ENCODE measurements at regions not wholly inside any gene's neighbourhood (a gene's known extent, or its start where the extent isn't known, plus 50 kb on each side); places are given as distances from the start of the nearest gene placed in this dataset.
A peak's percentile ranks its signal among the peaks of the same experiment; 100 is the strongest.
"Not testable (repeated sequence)": the region's sequence is repeated elsewhere in the genome, so short reads cannot be mapped to it uniquely, and the experiment has no call there.

GRCh38 chr12:85425349-85425612, 145.3 kb downstream of the ALX1 start:
- WGBS, 2 experiments (ENCODE audit: insufficient coverage in 1 of 2, insufficient read length in 1 of 2) = 38% methylated on average over 1 of the region's 1 CpG; no CpG with 5 or more reads in 1 of the 2 experiments
- Histone ChIP-seq H3K27ac (ENCODE audit: low read depth, low read length) (no peak overlapping the region), H3K9ac (ENCODE audit: extremely low read depth, low read length, poor library complexity, severe bottlenecking) (no peak overlapping the region), H3K36me3 (ENCODE audit: control insufficient read depth, insufficient read depth, low read length) (no peaks in the 10 kb centered on the region), H3K27me3 (ENCODE audit: control insufficient read depth, insufficient read depth, low read length, poor library complexity, severe bottlenecking) (no peaks in the 10 kb centered on the region), H3K4me1 (ENCODE audit: control insufficient read depth, insufficient read depth, low read length) (no peaks in the 10 kb centered on the region), H3K9me3 (ENCODE audit: control insufficient read depth, low read length) (no peaks in the 10 kb centered on the region), H3K4me3 (ENCODE audit: low read length) (no peak overlapping the region)
- no peak overlapping the region for H3K27ac Mint-ChIP-seq
- H3K4me3 Mint-ChIP-seq = no peak overlapping the region
- no peaks in the 10 kb centered on the region for H3K9me3 Mint-ChIP-seq
- peaks cover 6% of the 10 kb centered on the region for H3K27me3 Mint-ChIP-seq (ENCODE audit: insufficient read depth)
- DNase-seq = no peak
- no peak for TF ChIP-seq CTCF (conservative IDR thresholded peaks at IDR 0.05)
- no peaks in the 10 kb centered on the region for H3K36me3 Mint-ChIP-seq (ENCODE audit: low read depth)
- H3K4me1 Mint-ChIP-seq = peaks cover 5% of the 10 kb centered on the region

DNA sequence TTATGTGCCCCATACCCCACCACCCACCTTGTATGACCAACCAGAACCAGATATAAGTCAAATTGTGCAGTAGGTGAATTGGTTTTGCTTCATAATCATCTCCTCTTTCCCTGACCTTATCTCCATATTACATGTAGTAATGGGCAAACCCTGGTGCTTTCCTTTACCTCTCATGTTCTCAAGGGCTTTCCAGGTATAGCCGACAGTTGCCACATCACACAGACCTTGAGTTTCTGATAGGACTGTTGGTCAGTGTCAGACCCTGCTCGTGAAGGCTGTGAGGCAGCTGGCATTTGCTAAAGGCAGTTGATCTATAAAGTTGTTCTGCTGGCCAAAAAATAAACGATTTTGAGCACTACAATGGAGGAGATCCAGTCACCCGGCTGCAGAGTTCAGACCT, 145.9 kb downstream of the ALX1 start:
- no peak overlapping the region for H3K4me3 ChIP-seq (ENCODE audit: low read length)
- H3K9me3 ChIP-seq (ENCODE audit: control insufficient read depth, low read length) = no peaks in the 10 kb centered on the region
- peaks cover 5% of the 10 kb centered on the region for H3K4me1 Mint-ChIP-seq
- H3K9ac ChIP-seq (ENCODE audit: extremely low read depth, low read length, poor library complexity, severe bottlenecking) = no peak overlapping the region
- H3K27ac ChIP-seq (ENCODE audit: low read depth, low read length) = no peak overlapping the region
- H3K36me3 ChIP-seq (ENCODE audit: control insufficient read depth, insufficient read depth, low read length) = no peaks in the 10 kb centered on the region
- no peaks in the 10 kb centered on the region for H3K9me3 Mint-ChIP-seq
- H3K36me3 Mint-ChIP-seq (ENCODE audit: low read depth) = no peaks in the 10 kb centered on the region
- H3K4me3 Mint-ChIP-seq = no peak overlapping the region
- H3K27me3 ChIP-seq (ENCODE audit: control insufficient read depth, insufficient read depth, low read length, poor library complexity, severe bottlenecking) = no peaks in the 10 kb centered on the region
- DNase-seq = no peak
- H3K27ac Mint-ChIP-seq = no peak overlapping the region
- 93 to 96% methylated on average over 4 of the region's 4 CpGs for WGBS, 2 experiments (ENCODE audit: insufficient coverage in 1 of 2, insufficient read length in 1 of 2)
- no peak for TF ChIP-seq CTCF (conservative IDR thresholded peaks at IDR 0.05)
- H3K4me1 ChIP-seq (ENCODE audit: control insufficient read depth, insufficient read depth, low read length) = no peaks in the 10 kb centered on the region
- peaks cover 6% of the 10 kb centered on the region for H3K27me3 Mint-ChIP-seq (ENCODE audit: insufficient read depth)

- H3K4me3 ChIP-seq (ENCODE audit: low read length); H3K4me1 Mint-ChIP-seq; H3K36me3 ChIP-seq (ENCODE audit: control insufficient read depth, insufficient read depth, low read length); DNase-seq; H3K27me3 Mint-ChIP-seq (ENCODE audit: insufficient read depth); H3K27ac Mint-ChIP-seq; H3K27me3 ChIP-seq (ENCODE audit: control insufficient read depth, insufficient read depth, low read length, poor library complexity, severe bottlenecking); H3K4me1 ChIP-seq (ENCODE audit: control insufficient read depth, insufficient read depth, low read length); H3K4me3 Mint-ChIP-seq; H3K36me3 Mint-ChIP-seq (ENCODE audit: low read depth); H3K9me3 ChIP-seq (ENCODE audit: control insufficient read depth, low read length); H3K27ac ChIP-seq (ENCODE audit: low read depth, low read length); H3K9ac ChIP-seq (ENCODE audit: extremely low read depth, low read length, poor library complexity, severe bottlenecking): not testable (repeated sequence)
- H3K9me3 Mint-ChIP-seq = peaks cover 15% of the 10 kb centered on the region
Measured at GRCh38 chr12:85433148-85433547, 153.1 kb downstream of the ALX1 start.

DNA sequence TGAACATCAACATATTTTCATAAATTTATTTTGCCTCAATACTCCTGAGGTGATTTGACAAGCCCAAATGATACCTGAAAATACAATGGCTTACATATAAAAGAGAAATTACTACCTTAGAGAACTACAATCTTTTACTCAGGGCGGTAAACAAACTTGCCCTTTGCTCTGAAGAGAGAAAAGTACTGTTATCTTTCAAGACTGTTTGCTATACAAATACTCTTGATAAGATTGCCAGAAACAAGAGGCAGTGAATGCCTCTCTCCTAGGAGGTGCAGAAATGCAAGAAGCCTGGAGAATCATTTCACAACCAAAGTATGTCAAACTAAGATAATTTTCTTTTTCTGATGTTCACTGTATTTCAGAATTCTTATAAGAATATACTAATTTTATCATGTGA, 160.3 kb downstream of the ALX1 start:
- 57% methylated on average over 1 of the region's 1 CpG; no CpG with 5 or more reads in 1 of the 2 experiments for WGBS, 2 experiments (ENCODE audit: insufficient coverage in 1 of 2, insufficient read length in 1 of 2)
- DNase-seq = no peak
- H3K9me3 Mint-ChIP-seq = peaks cover 13% of the 10 kb centered on the region
- H3K27ac ChIP-seq (ENCODE audit: low read depth, low read length) = no peak overlapping the region
- H3K4me1 ChIP-seq (ENCODE audit: control insufficient read depth, insufficient read depth, low read length) = peaks cover 7% of the 10 kb centered on the region
- H3K9ac ChIP-seq (ENCODE audit: extremely low read depth, low read length, poor library complexity, severe bottlenecking) = no peak overlapping the region
- no peaks in the 10 kb centered on the region for H3K36me3 Mint-ChIP-seq (ENCODE audit: low read depth)
- no peak for TF ChIP-seq CTCF (conservative IDR thresholded peaks at IDR 0.05)
- H3K4me3 ChIP-seq (ENCODE audit: low read length) = peak overlapping the region; percentile 39
- no peak overlapping the region for H3K27ac Mint-ChIP-seq
- no peaks in the 10 kb centered on the region for H3K36me3 ChIP-seq (ENCODE audit: control insufficient read depth, insufficient read depth, low read length)
- H3K27me3 ChIP-seq (ENCODE audit: control insufficient read depth, insufficient read depth, low read length, poor library complexity, severe bottlenecking) = no peaks in the 10 kb centered on the region
- H3K4me3 Mint-ChIP-seq = no peak overlapping the region
- peaks cover 11% of the 10 kb centered on the region for H3K9me3 ChIP-seq (ENCODE audit: control insufficient read depth, low read length)
- H3K27me3 Mint-ChIP-seq (ENCODE audit: insufficient read depth) = peaks cover 8% of the 10 kb centered on the region
- peaks cover 31% of the 10 kb centered on the region for H3K4me1 Mint-ChIP-seq

All from endodermal cell (in vitro differentiated cells).